Fibroblast of villous mesenchyme (primary cell): ENCODE measurements at regions not wholly inside any gene's neighbourhood (a gene's known extent, or its start where the extent isn't known, plus 50 kb on each side); places are given as distances from the start of the nearest gene placed in this dataset.

Experiments used
- DNase-seq: peaks from one replicate; pipeline ENCODE4 v3.0.0-alpha.2; 2010; ENCODE audit warnings: low read depth
- H3K4me3 ChIP-seq: 2 replicates; pipeline ENCODE4 v1.5.1; 2011; ENCODE audit warnings: low read depth, mild to moderate bottlenecking, low read length
- TF ChIP-seq, protein P1 (sequence below): IDR thresholded peaks from 2 replicates; pipeline ENCODE4 v1.5.1; 2012; ENCODE audit warnings: low read depth, mild to moderate bottlenecking, low read length; ENCODE audit not compliant: insufficient read depth

DNA sequence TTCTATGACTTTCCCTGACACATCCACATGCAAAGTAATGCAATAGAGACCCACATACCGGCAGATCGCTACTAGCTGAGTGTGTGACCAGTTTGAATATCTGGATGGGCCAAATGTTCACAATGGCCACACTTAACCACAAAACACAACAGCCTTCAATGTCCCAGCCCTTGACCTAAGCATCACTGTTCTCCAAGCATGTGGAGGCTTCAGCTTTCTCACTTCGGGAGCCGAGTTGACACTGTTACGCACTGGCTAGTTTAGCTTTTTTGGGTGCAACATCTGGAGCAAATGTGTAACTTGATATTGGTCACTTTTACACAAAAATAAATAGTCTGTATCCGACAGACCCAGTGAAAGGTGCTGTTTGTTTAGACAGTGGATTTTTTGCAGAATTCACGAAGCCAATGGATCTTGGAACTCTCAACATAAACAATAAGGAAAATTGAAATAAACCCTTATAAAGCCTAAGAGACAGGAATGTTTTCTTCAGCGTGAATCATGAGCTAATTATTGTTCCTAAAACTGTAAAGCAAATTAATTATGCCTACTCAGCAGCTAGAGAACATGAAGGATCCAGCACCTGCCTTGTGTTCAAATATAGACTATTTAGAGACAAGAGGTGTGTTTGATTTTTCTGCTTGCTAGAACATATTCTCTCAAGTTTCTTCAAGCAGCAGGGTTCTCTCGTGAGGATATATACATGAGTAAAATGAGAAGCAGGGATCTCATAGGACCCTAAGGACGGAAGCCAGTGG is 117.6 kb upstream of the JCAD start:
- TF ChIP-seq, protein P1, sequence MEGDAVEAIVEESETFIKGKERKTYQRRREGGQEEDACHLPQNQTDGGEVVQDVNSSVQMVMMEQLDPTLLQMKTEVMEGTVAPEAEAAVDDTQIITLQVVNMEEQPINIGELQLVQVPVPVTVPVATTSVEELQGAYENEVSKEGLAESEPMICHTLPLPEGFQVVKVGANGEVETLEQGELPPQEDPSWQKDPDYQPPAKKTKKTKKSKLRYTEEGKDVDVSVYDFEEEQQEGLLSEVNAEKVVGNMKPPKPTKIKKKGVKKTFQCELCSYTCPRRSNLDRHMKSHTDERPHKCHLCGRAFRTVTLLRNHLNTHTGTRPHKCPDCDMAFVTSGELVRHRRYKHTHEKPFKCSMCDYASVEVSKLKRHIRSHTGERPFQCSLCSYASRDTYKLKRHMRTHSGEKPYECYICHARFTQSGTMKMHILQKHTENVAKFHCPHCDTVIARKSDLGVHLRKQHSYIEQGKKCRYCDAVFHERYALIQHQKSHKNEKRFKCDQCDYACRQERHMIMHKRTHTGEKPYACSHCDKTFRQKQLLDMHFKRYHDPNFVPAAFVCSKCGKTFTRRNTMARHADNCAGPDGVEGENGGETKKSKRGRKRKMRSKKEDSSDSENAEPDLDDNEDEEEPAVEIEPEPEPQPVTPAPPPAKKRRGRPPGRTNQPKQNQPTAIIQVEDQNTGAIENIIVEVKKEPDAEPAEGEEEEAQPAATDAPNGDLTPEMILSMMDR, result no peak
- H3K4me3 ChIP-seq, result no peak overlapping the region
- peak; percentile 37 for DNase-seq

DNA sequence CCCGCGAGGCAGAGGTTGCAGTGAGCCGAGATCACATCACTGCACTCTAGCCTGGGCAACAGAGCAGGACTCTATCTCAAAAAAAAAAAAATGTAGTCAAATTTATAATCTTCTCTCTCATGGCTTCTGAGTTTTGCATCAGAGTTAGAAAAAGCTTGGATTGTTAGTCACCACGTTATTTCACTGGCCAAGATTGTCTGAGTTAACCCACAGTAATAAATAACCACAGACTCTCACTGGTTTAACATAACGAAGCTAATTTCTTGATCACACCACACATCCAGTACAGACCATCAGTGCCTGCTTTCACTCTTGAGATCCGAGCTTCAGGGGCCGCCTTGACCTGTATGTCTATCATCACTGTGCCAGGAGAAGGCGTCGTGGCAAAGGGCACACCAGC is 116.8 kb upstream of the JCAD start:
- H3K4me3 ChIP-seq, result no peak overlapping the region
- TF ChIP-seq, protein P1, result no peak
- peak; percentile 66 for DNase-seq

DNA sequence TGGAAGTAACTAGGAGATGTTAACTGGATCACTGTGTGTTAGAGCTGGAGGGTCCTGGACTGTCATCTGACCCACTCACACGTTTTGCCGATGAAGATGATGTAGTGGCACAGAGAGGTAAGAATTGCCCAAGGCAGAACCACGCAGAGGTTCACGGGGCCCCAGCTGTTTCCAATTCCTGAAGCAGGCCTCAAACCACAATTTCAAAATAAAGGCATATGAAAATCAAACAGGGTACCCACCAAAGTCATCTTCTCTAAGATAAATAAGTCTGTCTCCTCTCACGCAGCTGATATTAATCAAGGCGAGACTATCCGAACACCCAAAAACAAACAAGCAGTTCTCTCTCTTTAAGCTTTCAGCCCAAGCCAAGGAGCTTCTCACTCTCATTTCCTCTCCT is 113.3 kb upstream of the JCAD start:
- no peak overlapping the region for H3K4me3 ChIP-seq
- DNase-seq, result peak; percentile 56
- TF ChIP-seq, protein P1, result no peak

DNA sequence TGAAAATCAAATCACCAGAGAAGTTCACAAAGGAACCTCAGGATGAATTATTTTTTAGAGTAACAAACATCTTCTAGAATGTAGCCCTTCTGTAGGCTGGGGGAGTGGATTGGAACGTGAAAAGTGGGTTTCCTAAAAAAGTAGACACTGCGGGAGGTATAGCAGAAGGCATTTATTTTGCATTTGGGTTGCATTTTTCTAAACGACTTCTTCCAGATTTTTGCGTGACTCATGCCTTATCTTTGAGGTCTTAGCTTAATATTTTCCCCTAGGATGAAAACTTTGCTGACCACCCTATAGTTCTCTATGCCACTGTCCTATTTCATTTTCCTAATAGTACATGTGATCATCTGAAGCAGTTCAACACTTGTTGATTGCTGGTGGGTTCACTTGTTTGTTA is 112.7 kb upstream of the JCAD start:
- no peak overlapping the region for H3K4me3 ChIP-seq
- DNase-seq, result no peak
- TF ChIP-seq, protein P1, result no peak

DNA sequence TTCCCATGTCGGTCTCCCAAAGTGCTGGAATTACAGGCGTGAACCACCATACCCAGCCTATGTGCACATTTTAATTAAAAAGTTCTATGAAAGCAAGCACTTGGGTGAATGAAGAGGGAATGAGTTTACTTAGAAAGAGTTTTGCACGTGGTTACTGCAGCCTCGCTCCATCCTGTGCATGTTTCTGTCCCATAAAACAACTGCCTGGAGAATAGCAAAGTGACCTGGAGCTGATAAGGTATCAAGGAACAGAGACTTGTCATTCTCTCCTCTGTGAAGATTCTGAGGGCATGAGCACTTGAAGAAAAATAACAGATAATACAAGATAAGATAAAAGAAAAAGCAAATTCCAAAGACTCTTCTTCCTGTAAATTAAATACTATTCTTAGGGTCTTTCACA is 112.2 kb upstream of the JCAD start:
- DNase-seq, result peak; percentile 66
- H3K4me3 ChIP-seq, result no peak overlapping the region
- TF ChIP-seq, protein P1, result no peak

DNA sequence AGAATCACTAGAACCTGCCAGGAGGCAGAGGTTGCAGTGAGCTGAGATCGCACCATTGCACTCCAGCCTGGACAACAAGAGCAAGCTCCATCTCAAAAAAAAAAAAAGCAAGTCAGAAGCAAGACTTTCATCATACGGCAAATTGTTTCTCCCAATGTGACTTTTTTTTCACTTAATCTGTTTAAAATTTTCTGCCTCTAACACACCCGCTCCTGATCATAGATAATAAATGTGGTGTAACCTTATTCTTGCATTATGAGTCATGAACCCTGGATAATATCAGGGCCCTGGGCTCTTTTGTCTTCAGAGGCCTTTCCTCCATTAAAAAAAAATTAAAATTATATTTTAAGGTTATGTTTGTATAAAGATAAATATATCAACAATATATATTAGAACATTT is 111.4 kb upstream of the JCAD start:
- no peak overlapping the region for H3K4me3 ChIP-seq
- TF ChIP-seq, protein P1, result no peak
- DNase-seq, result peak; percentile 89

DNA sequence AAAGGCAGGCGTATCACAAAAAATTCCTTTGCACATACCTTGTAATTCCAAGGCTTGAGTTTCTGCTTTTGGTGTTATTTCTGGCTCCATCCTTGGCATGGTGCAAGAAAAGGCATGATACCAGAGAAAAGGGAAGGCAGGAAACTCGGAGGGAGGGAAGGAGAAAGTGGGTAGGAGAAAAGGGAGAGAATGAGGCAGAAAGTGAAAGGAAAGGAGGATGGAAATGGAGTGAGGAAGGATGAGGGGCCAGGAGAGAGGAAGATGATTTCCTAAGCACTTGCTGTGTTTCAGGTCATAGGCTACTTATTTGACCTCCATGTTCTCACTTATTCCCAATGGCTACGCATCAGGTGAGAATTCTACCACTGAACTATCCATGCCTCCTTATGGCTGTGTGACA is 110.8 kb upstream of the JCAD start:
- TF ChIP-seq, protein P1, result no peak
- DNase-seq, result no peak
- H3K4me3 ChIP-seq, result no peak overlapping the region
